ENCODE measurements at regions not wholly inside any gene's neighbourhood (a gene's known extent, or its start where the extent isn't known, plus 50 kb on each side); places are given as distances from the start of the nearest gene placed in this dataset.

- no peak for TF ChIP-seq FOXP2 (optimal IDR thresholded peaks at IDR 0.05; ENCODE audit: control extremely low read depth, extremely low read length, insufficient read depth)
- Histone ChIP-seq H3K36me3 (ENCODE audit: insufficient read depth, low read length) (no peaks in the 10 kb centered on the region), H3K4me3 (no peak overlapping the region), H3K27ac (no peak overlapping the region), H3K9ac (ENCODE audit: insufficient read length) (no peak overlapping the region), H3K9me3 (ENCODE audit: low read depth, low read length) (no peaks in the 10 kb centered on the region)
- DNase-seq (ENCODE audit: low read depth, low spot score), result no peak
Measured at GRCh38 chr16:6955303-6955702, 377.3 kb upstream of the RBFOX1 start.

GRCh38 chr16:6949240-6949639 lies 383.4 kb upstream of the RBFOX1 start:
- H3K4me3 ChIP-seq, result no peak overlapping the region
- H3K27ac ChIP-seq, result no peak overlapping the region
- H3K9me3 ChIP-seq (ENCODE audit: low read depth, low read length), result no peaks in the 10 kb centered on the region
- no peak for DNase-seq (ENCODE audit: low read depth, low spot score)
- no peak overlapping the region for H3K9ac ChIP-seq (ENCODE audit: insufficient read length)
- TF ChIP-seq EZH2 (IDR thresholded peaks at IDR 0.05) (no peak), POLR2AphosphoS5 (IDR thresholded peaks at IDR 0.05; ENCODE audit: borderline replicate concordance, low read depth, low read length) (no peak), FOXP2 (optimal IDR thresholded peaks at IDR 0.05; ENCODE audit: control extremely low read depth, extremely low read length, insufficient read depth) (no peak)
- H3K36me3 ChIP-seq (ENCODE audit: insufficient read depth, low read length), result no peaks in the 10 kb centered on the region

GRCh38 chr16:6947291-6947690 lies 385.4 kb upstream of the RBFOX1 start:
- Histone ChIP-seq H3K9ac (ENCODE audit: insufficient read length) (no peak overlapping the region), H3K9me3 (ENCODE audit: low read depth, low read length) (no peaks in the 10 kb centered on the region), H3K36me3 (ENCODE audit: insufficient read depth, low read length) (no peaks in the 10 kb centered on the region), H3K4me3 (no peak overlapping the region), H3K27ac (no peak overlapping the region)
- no peak for TF ChIP-seq EZH2 (IDR thresholded peaks at IDR 0.05)
- TF ChIP-seq FOXP2 (optimal IDR thresholded peaks at IDR 0.05; ENCODE audit: control extremely low read depth, extremely low read length, insufficient read depth), result no peak
- no peak for TF ChIP-seq POLR2AphosphoS5 (IDR thresholded peaks at IDR 0.05; ENCODE audit: borderline replicate concordance, low read depth, low read length)
- DNase-seq (ENCODE audit: low read depth, low spot score), result no peak

- Histone ChIP-seq H3K36me3 (ENCODE audit: insufficient read depth, low read length) (no peaks in the 10 kb centered on the region), H3K9ac (ENCODE audit: insufficient read length) (no peak overlapping the region), H3K27ac (no peak overlapping the region), H3K9me3 (ENCODE audit: low read depth, low read length) (no peaks in the 10 kb centered on the region), H3K4me3 (no peak overlapping the region)
- no peak for DNase-seq (ENCODE audit: low read depth, low spot score)
- no peak for TF ChIP-seq FOXP2 (optimal IDR thresholded peaks at IDR 0.05; ENCODE audit: control extremely low read depth, extremely low read length, insufficient read depth)
- no peak for TF ChIP-seq EZH2 (IDR thresholded peaks at IDR 0.05)
- TF ChIP-seq POLR2AphosphoS5 (IDR thresholded peaks at IDR 0.05; ENCODE audit: borderline replicate concordance, low read depth, low read length), result no peak
Measured at GRCh38 chr16:6946802-6947201, 385.8 kb upstream of the RBFOX1 start.

GRCh38 chr16:6946106-6946505 lies 386.5 kb upstream of the RBFOX1 start:
- no peaks in the 10 kb centered on the region for H3K36me3 ChIP-seq (ENCODE audit: insufficient read depth, low read length)
- H3K4me3 ChIP-seq, result no peak overlapping the region
- no peak overlapping the region for H3K27ac ChIP-seq
- H3K9ac ChIP-seq (ENCODE audit: insufficient read length), result no peak overlapping the region
- DNase-seq (ENCODE audit: low read depth, low spot score), result no peak
- TF ChIP-seq POLR2AphosphoS5 (IDR thresholded peaks at IDR 0.05; ENCODE audit: borderline replicate concordance, low read depth, low read length) (no peak), FOXP2 (optimal IDR thresholded peaks at IDR 0.05; ENCODE audit: control extremely low read depth, extremely low read length, insufficient read depth) (no peak), EZH2 (IDR thresholded peaks at IDR 0.05) (no peak)
- no peaks in the 10 kb centered on the region for H3K9me3 ChIP-seq (ENCODE audit: low read depth, low read length)

- Histone ChIP-seq H3K9ac (ENCODE audit: insufficient read length) (no peak overlapping the region), H3K4me3 (no peak overlapping the region), H3K27ac (no peak overlapping the region), H3K36me3 (ENCODE audit: insufficient read depth, low read length) (no peaks in the 10 kb centered on the region), H3K9me3 (ENCODE audit: low read depth, low read length) (no peaks in the 10 kb centered on the region)
- no peak for TF ChIP-seq EZH2 (IDR thresholded peaks at IDR 0.05)
- no peak for TF ChIP-seq FOXP2 (optimal IDR thresholded peaks at IDR 0.05; ENCODE audit: control extremely low read depth, extremely low read length, insufficient read depth)
- no peak for TF ChIP-seq POLR2AphosphoS5 (IDR thresholded peaks at IDR 0.05; ENCODE audit: borderline replicate concordance, low read depth, low read length)
- DNase-seq (ENCODE audit: low read depth, low spot score), result no peak
Measured at GRCh38 chr16:6940968-6941367, 391.7 kb upstream of the RBFOX1 start.

GRCh38 chr16:6937641-6938040 lies 395.0 kb upstream of the RBFOX1 start:
- no peak overlapping the region for H3K4me3 ChIP-seq
- H3K9me3 ChIP-seq (ENCODE audit: low read depth, low read length), result no peaks in the 10 kb centered on the region
- TF ChIP-seq POLR2AphosphoS5 (IDR thresholded peaks at IDR 0.05; ENCODE audit: borderline replicate concordance, low read depth, low read length) (no peak), FOXP2 (optimal IDR thresholded peaks at IDR 0.05; ENCODE audit: control extremely low read depth, extremely low read length, insufficient read depth) (no peak), EZH2 (IDR thresholded peaks at IDR 0.05) (no peak)
- no peak overlapping the region for H3K9ac ChIP-seq (ENCODE audit: insufficient read length)
- no peak overlapping the region for H3K27ac ChIP-seq
- no peaks in the 10 kb centered on the region for H3K36me3 ChIP-seq (ENCODE audit: insufficient read depth, low read length)
- DNase-seq (ENCODE audit: low read depth, low spot score), result no peak

- Histone ChIP-seq H3K27ac (no peak overlapping the region), H3K9me3 (ENCODE audit: low read depth, low read length) (no peaks in the 10 kb centered on the region), H3K9ac (ENCODE audit: insufficient read length) (no peak overlapping the region), H3K36me3 (ENCODE audit: insufficient read depth, low read length) (no peaks in the 10 kb centered on the region), H3K4me3 (no peak overlapping the region)
- DNase-seq (ENCODE audit: low read depth, low spot score), result no peak
- TF ChIP-seq POLR2AphosphoS5 (IDR thresholded peaks at IDR 0.05; ENCODE audit: borderline replicate concordance, low read depth, low read length) (no peak), FOXP2 (optimal IDR thresholded peaks at IDR 0.05; ENCODE audit: control extremely low read depth, extremely low read length, insufficient read depth) (no peak), EZH2 (IDR thresholded peaks at IDR 0.05) (no peak)
Measured at GRCh38 chr16:6932871-6933385, 399.7 kb upstream of the RBFOX1 start.

- no peak for TF ChIP-seq POLR2AphosphoS5 (IDR thresholded peaks at IDR 0.05; ENCODE audit: borderline replicate concordance, low read depth, low read length)
- TF ChIP-seq FOXP2 (optimal IDR thresholded peaks at IDR 0.05; ENCODE audit: control extremely low read depth, extremely low read length, insufficient read depth), result no peak
- no peak for TF ChIP-seq EZH2 (IDR thresholded peaks at IDR 0.05)
- Histone ChIP-seq H3K36me3 (ENCODE audit: insufficient read depth, low read length) (no peaks in the 10 kb centered on the region), H3K4me3 (no peak overlapping the region), H3K9ac (ENCODE audit: insufficient read length) (no peak overlapping the region), H3K9me3 (ENCODE audit: low read depth, low read length) (no peaks in the 10 kb centered on the region), H3K27ac (no peak overlapping the region)
- DNase-seq (ENCODE audit: low read depth, low spot score), result no peak
Measured at GRCh38 chr16:6929868-6930267, 402.8 kb upstream of the RBFOX1 start.

All from SK-N-MC (cell line).